T47D (cell line): ENCODE measurements at regions not wholly inside any gene's neighbourhood (a gene's known extent, or its start where the extent isn't known, plus 50 kb on each side); places are given as distances from the start of the nearest gene placed in this dataset.

Source experiments
- DNase-seq, 2 experiments: peaks; one replicate each; pipeline versions ENCODE4 v3.0.0 to v3.0.0-alpha.2; 2011 to 2012; ENCODE audit warnings: low read depth in 1 of 2, low spot score in 1 of 2
- JUND ChIP-seq: IDR thresholded peaks from 2 replicates; pipeline ENCODE4 v1.6.1; 2012; ENCODE audit warnings: low read depth
- in situ Hi-C: cut with HindIII; loops from 2 replicates; pipeline ENCODE4 v1.10.0; 2016; ENCODE audit warnings: low sequenced_read_pairs, low pct_unique_long_range_greater_than_20kb

- in situ Hi-C loops, result no loop called here
- DNase-seq, result no peak
- TF ChIP-seq JUND, result no peak
Measured at GRCh38 chr4:81665649-81666048, 193.9 kb upstream of the RASGEF1B start.

- DNase-seq, result no peak
- in situ Hi-C loops, result no loop called here
- TF ChIP-seq JUND, result no peak
Measured at GRCh38 chr4:81665045-81665444, 193.3 kb upstream of the RASGEF1B start.

GRCh38 chr4:81664079-81664478 is 192.4 kb upstream of the RASGEF1B start:
- in situ Hi-C loops, result no loop called here
- TF ChIP-seq JUND, result no peak
- peak in 1 of 2 experiments; percentile 25 for DNase-seq

GRCh38 chr4:81663368-81663767 is 191.7 kb upstream of the RASGEF1B start:
- no peak for DNase-seq
- in situ Hi-C loops, result no loop called here
- no peak for TF ChIP-seq JUND

- no peak for TF ChIP-seq JUND
- in situ Hi-C loops, result no loop called here
- DNase-seq, result no peak
Measured at GRCh38 chr4:81659051-81659450, 187.3 kb upstream of the RASGEF1B start.

GRCh38 chr4:81652069-81652478 is 180.4 kb upstream of the RASGEF1B start:
- in situ Hi-C loops, result no loop called here
- DNase-seq, result no peak
- no peak for TF ChIP-seq JUND

GRCh38 chr4:81651243-81651899 is 179.7 kb upstream of the RASGEF1B start:
- in situ Hi-C loops, result no loop called here
- no peak for DNase-seq
- TF ChIP-seq JUND, result no peak

- TF ChIP-seq JUND, result no peak
- DNase-seq, result peak in 1 of 2 experiments; percentile 76
- in situ Hi-C loops, result no loop called here
Measured at GRCh38 chr4:81650606-81651242, 179.0 kb upstream of the RASGEF1B start.

- TF ChIP-seq JUND, result no peak
- in situ Hi-C loops, result no loop called here
- DNase-seq, result peak in 1 of 2 experiments; percentile 10
Measured at GRCh38 chr4:81648576-81649275, 177.0 kb upstream of the RASGEF1B start.

GRCh38 chr4:81647388-81647787 is 175.7 kb upstream of the RASGEF1B start:
- DNase-seq, result no peak
- in situ Hi-C loops, result no loop called here
- no peak for TF ChIP-seq JUND

- DNase-seq, result no peak
- no peak for TF ChIP-seq JUND
- in situ Hi-C loops, result no loop called here
Measured at GRCh38 chr4:81642543-81642942, 170.8 kb upstream of the RASGEF1B start.

GRCh38 chr4:81639248-81639647 is 167.5 kb upstream of the RASGEF1B start:
- no peak for TF ChIP-seq JUND
- DNase-seq, result no peak
- in situ Hi-C loops, result no loop called here

- no peak for TF ChIP-seq JUND
- in situ Hi-C loops, result no loop called here
- no peak for DNase-seq
Measured at GRCh38 chr4:81638698-81639097, 167.0 kb upstream of the RASGEF1B start.

- in situ Hi-C loops, result no loop called here
- peak in 1 of 2 experiments; percentile 81 for DNase-seq
- no peak for TF ChIP-seq JUND
Measured at GRCh38 chr4:81635739-81636138, 164.0 kb upstream of the RASGEF1B start.
